Endothelial cell of umbilical vein (primary cell): ENCODE measurements at regions not wholly inside any gene's neighbourhood (a gene's known extent, or its start where the extent isn't known, plus 50 kb on each side); places are given as distances from the start of the nearest gene placed in this dataset.

Experiments used
- BruUV-seq: library from RNA; stranded (reverse); fragments of 400-500 nt; replicated peaks from 2 replicates; lab custom pipeline; 2021; lab: Mats Ljungman, UMichigan
- CTCF ChIA-PET: fragments of 300-600, 350-600 bp; sonication (Branson Sonifier 250); formaldehyde crosslinking; loops from one replicate; lab custom pipeline; 2021; ENCODE audit warnings: antibody characterized with exemption, inconsistent platforms; lab: Charles Lee
- POLR2A ChIA-PET: fragments of 300-600, 350-600 bp; sonication (Branson Sonifier 250); formaldehyde crosslinking; loops from one replicate; lab custom pipeline; 2021; ENCODE audit warnings: antibody characterized with exemption, inconsistent platforms; lab: Charles Lee
- DNase-seq: peaks from one replicate; pipeline ENCODE4 v3.0.0-alpha.2; 2011; ENCODE audit warnings: low read depth, low spot score
- FAIRE-seq: peaks from 2 replicates; lab custom pipeline; 2011; peaks lifted over from hg19 to GRCh38; lab: Jason Lieb, UNC
- H2AFZ ChIP-seq: 2 replicates; pipeline ENCODE4 v1.6.0; 2012; ENCODE audit warnings: low read depth, low read length, control low read depth, inconsistent platforms
- H3K27ac ChIP-seq: 2 replicates; pipeline ENCODE4 v1.5.1; 2011; ENCODE audit warnings: low read depth, mild to moderate bottlenecking, control low read depth, low read length, moderate library complexity; ENCODE audit not compliant: insufficient read depth
- H3K27me3 ChIP-seq, 2 experiments: 2 replicates each; pipeline versions ENCODE4 v1.6.0 to v1.6.1; 2011; ENCODE audit warnings: low read length in 2 of 2, mixed read lengths in 1 of 2; ENCODE audit not compliant: control insufficient read depth in 2 of 2, insufficient read depth in 2 of 2
- H3K36me3 ChIP-seq, 2 experiments: 2 replicates in 1 of 2; 3 replicates in 1 of 2; pipeline ENCODE4 v1.5.1; 2011; ENCODE audit warnings: low read length in 2 of 2, mild to moderate bottlenecking in 1 of 2, moderate library complexity in 1 of 2; ENCODE audit not compliant: control insufficient read depth in 2 of 2, insufficient read depth in 2 of 2; ENCODE audit errors: extremely low read depth in 1 of 2
- H3K4me1 ChIP-seq: 3 replicates; pipeline ENCODE4 v1.5.1; 2011; ENCODE audit warnings: mild to moderate bottlenecking, low read length; ENCODE audit not compliant: control insufficient read depth, insufficient read depth; ENCODE audit errors: extremely low read depth
- H3K4me2 ChIP-seq: 2 replicates; pipeline ENCODE4 v1.6.1; 2011; ENCODE audit warnings: low read length, control low read depth, mixed read lengths; ENCODE audit not compliant: insufficient read depth
- H3K4me3 ChIP-seq, 3 experiments: fragments of 200-600 bp in 1 of 3; sonication (generic), shearing (Covaris generic) in 1 of 3; replicated peaks in 1 of 3; 2 replicates each; pipeline ENCODE4 v1.5.1; 2011 to 2016; ENCODE audit warnings: control low read depth in 3 of 3, low read length in 3 of 3, mild to moderate bottlenecking in 2 of 3, inconsistent platforms in 1 of 3, low read depth in 1 of 3, moderate library complexity in 1 of 3; ENCODE audit not compliant: insufficient read depth in 1 of 3
- H3K79me2 ChIP-seq: 2 replicates; pipeline ENCODE4 v1.6.0; 2012; ENCODE audit warnings: low read length, inconsistent platforms; ENCODE audit not compliant: control insufficient read depth, insufficient read depth
- H3K9ac ChIP-seq: replicated peaks from 2 replicates; pipeline ENCODE3; 2011; ENCODE audit warnings: low read length, control low read depth; ENCODE audit not compliant: insufficient read depth; ENCODE audit errors: extremely low read depth
- H3K9me1 ChIP-seq: replicated peaks from 3 replicates; pipeline ENCODE4 v1.6.0; 2011; ENCODE audit warnings: mild to moderate bottlenecking, low read length; ENCODE audit not compliant: control insufficient read depth, insufficient read depth; ENCODE audit errors: extremely low read depth
- H3K9me3 ChIP-seq: replicated peaks from 2 replicates; pipeline ENCODE4 v1.5.1; 2012; ENCODE audit warnings: low read length, inconsistent platforms; ENCODE audit not compliant: control insufficient read depth, insufficient read depth
- H4K20me1 ChIP-seq: replicated peaks from 2 replicates; pipeline ENCODE3; 2011; ENCODE audit warnings: mild to moderate bottlenecking, low read length; ENCODE audit not compliant: control insufficient read depth, insufficient read depth; ENCODE audit errors: extremely low read depth
- EZH2 ChIP-seq: IDR thresholded peaks from 2 replicates; pipeline ENCODE4 v1.6.1; 2012; ENCODE audit warnings: borderline replicate concordance, low read depth, mild to moderate bottlenecking, moderate library complexity, low read length, inconsistent platforms; ENCODE audit not compliant: severe bottlenecking
- JUN ChIP-seq: IDR thresholded peaks from 2 replicates; pipeline ENCODE4 v1.6.1; 2011; ENCODE audit warnings: borderline replicate concordance, low read depth; ENCODE audit not compliant: insufficient read length, insufficient read depth
- MAX ChIP-seq: IDR thresholded peaks from 2 replicates; pipeline ENCODE4 v1.6.1; 2011; ENCODE audit not compliant: insufficient read depth, insufficient read length
- POLR2AphosphoS5 ChIP-seq: IDR thresholded peaks from 2 replicates; pipeline ENCODE4 v1.6.1; 2012; ENCODE audit warnings: low read depth, mild to moderate bottlenecking, control low read depth, low read length, moderate library complexity; ENCODE audit not compliant: insufficient read depth
- dilution Hi-C: fragments of 300-500 bp; cut with MboI; formaldehyde crosslinking; loops from one replicate; pipeline ENCODE4 v1.15.0; 2019; ENCODE audit warnings: low sequenced_read_pairs; ENCODE audit not compliant: extremely low pct_ligation_motif_present
- intact Hi-C: fragments of 100-400 bp; cut with micrococcal nuclease; formaldehyde crosslinking; loops from one replicate; pipeline ENCODE4 v1.10.0; 2022
- TF ChIP-seq, protein P1 (sequence below), 2 donors: IDR thresholded peaks; 1 replicate in 1 of 2; 2 replicates in 1 of 2; pipeline ENCODE4 v1.5.1; 2011; ENCODE audit warnings: low read length in 2 of 2, mild to moderate bottlenecking in 2 of 2, moderate library complexity in 2 of 2, control low read depth in 1 of 2, inconsistent platforms in 1 of 2, low read depth in 1 of 2; ENCODE audit not compliant: insufficient read depth in 1 of 2; ENCODE audit errors: extremely low read depth in 1 of 2

DNA sequence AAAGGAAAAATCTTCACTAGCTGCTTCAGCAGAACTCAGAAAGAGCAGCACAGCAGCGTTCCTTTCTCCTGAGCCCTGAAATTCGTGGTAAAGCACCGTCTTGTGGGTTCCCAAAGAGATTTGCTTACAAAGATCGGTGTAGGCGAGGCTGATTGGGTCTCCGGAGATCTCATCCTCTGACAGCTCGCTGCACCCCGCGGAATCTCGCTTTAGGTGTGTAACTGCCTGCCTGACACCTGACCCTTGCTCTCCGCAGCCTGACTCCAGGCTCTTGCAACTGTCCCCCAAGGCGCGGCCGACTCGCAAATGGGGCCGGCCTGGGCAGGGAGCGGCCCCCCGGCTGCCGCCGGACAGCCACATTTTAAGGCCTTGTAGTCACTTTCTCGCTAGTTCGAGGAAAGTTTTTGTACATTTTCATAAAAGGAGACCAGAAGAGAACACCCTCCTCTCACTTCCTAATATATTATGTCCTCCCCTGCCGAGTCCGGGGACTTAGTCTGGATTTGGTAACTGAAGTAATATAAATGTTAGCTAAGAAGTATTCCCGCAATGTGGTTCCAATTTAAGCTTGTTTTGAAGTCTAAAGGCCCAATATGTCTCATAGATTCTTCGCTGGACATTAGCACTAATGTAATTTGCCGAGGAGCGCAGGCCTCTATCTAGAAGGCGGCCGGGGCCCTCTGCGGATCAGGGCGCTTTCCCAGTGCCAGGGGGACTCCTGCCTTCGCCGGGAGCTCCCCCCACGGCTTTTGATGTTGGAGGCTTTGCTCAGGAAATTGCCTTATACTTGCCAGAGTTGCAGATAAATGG is 177.3 kb upstream of the CDKN3 start:
- intact Hi-C loops (no loop called here), dilution Hi-C loops (no loop called here)
- no peak overlapping the region for H3K9ac ChIP-seq
- H3K9me3 ChIP-seq = no peaks in the 10 kb centered on the region
- TF ChIP-seq MAX = no peak
- no peak for TF ChIP-seq JUN
- no peak for TF ChIP-seq POLR2AphosphoS5
- TF ChIP-seq EZH2 = no peak
- TF ChIP-seq, protein P1, sequence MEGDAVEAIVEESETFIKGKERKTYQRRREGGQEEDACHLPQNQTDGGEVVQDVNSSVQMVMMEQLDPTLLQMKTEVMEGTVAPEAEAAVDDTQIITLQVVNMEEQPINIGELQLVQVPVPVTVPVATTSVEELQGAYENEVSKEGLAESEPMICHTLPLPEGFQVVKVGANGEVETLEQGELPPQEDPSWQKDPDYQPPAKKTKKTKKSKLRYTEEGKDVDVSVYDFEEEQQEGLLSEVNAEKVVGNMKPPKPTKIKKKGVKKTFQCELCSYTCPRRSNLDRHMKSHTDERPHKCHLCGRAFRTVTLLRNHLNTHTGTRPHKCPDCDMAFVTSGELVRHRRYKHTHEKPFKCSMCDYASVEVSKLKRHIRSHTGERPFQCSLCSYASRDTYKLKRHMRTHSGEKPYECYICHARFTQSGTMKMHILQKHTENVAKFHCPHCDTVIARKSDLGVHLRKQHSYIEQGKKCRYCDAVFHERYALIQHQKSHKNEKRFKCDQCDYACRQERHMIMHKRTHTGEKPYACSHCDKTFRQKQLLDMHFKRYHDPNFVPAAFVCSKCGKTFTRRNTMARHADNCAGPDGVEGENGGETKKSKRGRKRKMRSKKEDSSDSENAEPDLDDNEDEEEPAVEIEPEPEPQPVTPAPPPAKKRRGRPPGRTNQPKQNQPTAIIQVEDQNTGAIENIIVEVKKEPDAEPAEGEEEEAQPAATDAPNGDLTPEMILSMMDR (IDR thresholded peaks at IDR 0.05; ENCODE audit: extremely low read depth in 1 of 2, insufficient read depth in 1 of 2, low read depth in 1 of 2, low read length in 2 of 2) = no peak
- no peaks in the 10 kb centered on the region for H3K27me3 ChIP-seq
- no peak overlapping the region for H3K27ac ChIP-seq
- no peaks in the 10 kb centered on the region for H3K79me2 ChIP-seq
- ChIA-PET POLR2A (no interaction called here), CTCF (interaction anchor here (0.7 to 1.5 kb wide), 3 partner anchors 10 to 119 kb away, joined by 3 to 7 read pairs (median 3); no protein-coding TSS in a partner anchor)
- FAIRE-seq (no peak), DNase-seq (no peak)
- no peaks in the 10 kb centered on the region for H3K36me3 ChIP-seq
- no peaks in the 10 kb centered on the region for H4K20me1 ChIP-seq
- no peaks in the 10 kb centered on the region for H3K9me1 ChIP-seq
- no peak overlapping the region for H3K4me3 ChIP-seq
- H2AFZ ChIP-seq = peak overlapping the region; percentile 69
- peak overlapping the region; percentile 14 for H3K4me2 ChIP-seq
- BruUV-seq = no TSS peak
- H3K4me1 ChIP-seq = peaks cover 9% of the 10 kb centered on the region
